Stimulated activated CD4-positive, alpha-beta T cell treated with anti-CD3 and anti-CD28 coated beads, Interleukin-2, amount 100 ng/mL, for 4 hours (primary cell): ENCODE measurements at regions not wholly inside any gene's neighbourhood (a gene's known extent, or its start where the extent isn't known, plus 50 kb on each side); places are given as distances from the start of the nearest gene placed in this dataset.

Source experiments
- DNase-seq: peaks from one replicate; pipeline ENCODE4 v3.0.0-alpha.2; 2020; ENCODE audit warnings: low read depth

DNA sequence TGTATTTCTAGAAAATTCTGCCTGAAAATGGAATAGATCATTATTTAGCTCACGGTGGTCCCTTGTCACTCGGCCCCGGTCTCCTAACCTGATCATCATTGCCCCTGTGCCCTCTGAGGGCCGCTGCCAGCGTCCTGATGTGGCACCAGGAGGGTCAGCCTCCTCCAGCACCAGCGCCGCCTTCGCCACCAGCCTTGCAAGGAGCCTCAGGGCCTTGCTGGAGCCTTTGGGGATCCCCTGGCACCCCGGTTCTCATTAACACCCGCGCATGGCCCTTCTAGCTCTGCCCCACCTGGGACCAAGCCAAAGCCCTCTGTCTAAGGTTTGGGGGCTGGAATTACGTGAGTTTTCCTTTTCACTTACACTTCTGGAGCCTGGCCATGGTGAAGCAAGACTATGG, 282.5 kb upstream of the ADARB2 start:
- no peak for DNase-seq

DNA sequence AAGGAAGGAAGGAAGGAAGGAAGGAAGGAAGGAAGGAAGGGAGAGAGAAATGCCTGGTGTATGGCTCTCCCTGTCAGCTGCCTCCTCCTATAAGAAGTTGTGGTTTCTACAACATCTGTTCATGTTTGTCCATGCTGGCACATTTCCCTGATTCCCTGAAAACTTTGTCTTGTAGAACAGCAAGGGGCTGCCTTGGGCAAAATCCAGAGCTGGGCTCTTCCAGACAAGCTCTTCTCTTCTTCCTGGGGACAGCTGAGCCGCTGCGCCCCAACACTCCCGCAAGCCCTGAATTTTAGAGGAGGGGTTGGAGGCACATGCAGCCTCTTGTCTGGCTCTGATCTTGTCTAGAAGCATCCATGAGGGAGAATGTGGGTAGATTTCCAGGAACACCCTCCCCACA, 282.0 kb upstream of the ADARB2 start:
- DNase-seq, result no peak

DNA sequence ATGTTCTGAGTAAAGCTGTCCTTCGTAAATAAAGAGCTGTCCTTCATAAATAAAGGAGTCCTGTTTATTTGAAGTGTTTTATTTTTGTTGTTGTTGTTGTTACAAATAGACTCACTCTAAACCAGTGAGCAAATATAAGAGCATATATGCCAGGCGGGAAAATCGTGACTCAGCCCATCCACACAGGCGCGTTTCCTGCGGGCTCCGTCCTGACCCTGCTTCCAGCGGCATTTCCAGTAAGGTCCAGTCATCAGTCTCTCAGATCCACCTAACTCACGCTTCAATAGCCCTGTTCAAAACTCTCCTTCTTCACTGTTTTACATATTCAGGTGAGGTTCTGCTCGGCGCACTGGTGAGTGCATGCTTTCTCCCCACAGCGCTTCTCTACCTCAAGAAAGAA, 277.2 kb upstream of the ADARB2 start:
- no peak for DNase-seq

DNA sequence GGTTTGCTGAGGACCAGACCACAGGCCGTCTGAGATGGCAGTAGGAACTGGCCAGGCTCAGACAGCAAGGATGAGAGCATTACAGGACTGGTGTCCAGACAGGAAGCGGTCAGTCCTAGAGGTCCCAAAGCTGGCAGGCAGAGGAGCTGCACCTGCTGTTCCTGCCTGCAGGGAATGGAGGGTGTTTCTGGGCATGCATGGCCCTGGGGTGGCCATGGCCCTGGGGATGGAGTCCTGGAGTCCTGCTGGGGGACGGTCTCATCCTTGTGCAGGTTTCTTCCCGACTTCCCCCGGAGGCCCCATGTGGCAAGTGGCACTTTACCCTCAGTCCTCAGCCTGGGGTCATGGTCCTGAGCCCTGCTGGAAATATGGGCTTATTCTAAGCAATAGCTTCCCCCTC, 274.9 kb upstream of the ADARB2 start:
- DNase-seq, result no peak

DNA sequence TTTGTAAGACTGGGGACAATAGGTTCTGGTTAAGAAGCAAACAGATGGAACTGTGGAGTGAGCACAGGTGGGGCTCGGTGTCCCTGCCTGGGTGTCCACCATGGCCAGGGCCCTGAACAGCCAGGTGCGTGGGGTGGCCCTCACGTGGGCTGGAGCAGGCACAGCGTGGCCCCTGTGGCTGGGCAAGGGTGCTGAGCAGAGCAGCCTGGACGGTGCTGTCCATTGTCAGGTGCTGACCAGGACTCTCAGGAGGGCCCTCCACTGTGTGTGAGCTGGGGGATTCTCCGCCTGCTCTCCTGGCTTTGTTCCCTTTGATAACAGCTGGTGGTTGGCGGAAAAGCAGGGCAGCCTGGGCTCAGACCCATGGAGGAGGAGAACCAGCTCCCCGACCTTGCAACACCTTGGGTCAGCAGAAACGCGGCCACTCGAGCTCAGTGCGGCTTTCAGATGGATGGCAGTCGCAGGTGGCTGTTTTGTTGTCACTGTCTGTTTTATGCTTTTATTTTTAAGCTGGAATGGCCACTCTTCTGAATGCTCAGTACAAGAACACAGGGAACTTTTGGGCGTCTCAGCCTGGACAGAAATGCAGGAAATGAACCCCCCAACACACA, 273.9 kb upstream of the ADARB2 start:
- no peak for DNase-seq

DNA sequence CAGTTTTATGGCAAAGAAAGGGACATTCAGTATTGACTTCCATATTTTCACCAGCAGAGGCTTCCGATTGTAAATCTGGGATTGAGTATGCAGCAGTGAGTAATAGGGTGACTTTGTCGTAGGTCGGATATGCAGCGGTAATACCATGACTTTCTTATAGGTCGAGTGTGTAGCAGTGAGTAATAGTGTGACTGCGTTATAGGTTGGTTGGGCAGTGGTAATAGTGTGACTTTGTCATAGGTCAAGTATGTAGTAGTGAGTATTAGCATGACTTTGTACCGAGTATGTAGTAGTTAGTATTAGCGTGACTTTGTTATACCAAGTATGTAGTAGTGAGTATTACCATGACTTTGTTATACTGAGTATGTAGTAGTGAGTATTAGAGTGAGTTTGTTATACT, 268.2 kb upstream of the ADARB2 start:
- DNase-seq, result no peak

DNA sequence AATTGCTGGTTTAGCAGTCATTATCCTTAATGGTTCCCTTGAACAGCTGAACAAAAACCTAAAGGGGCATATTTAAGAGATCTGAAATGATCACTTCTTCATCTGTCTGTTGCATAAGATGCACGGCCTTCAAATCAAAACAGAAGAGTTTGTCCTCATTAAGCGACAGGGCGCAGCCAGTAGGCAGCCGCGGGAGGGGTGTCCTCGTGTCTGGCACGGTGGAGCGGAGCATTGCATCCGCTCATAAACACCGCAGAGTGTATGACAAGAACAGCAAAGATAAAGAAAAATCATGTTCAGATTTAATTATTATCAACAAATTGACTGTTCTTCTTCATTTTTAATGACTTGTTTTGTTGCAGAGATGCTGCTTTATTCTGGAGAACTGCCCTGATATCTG, 255.6 kb upstream of the ADARB2 start:
- DNase-seq, result no peak

DNA sequence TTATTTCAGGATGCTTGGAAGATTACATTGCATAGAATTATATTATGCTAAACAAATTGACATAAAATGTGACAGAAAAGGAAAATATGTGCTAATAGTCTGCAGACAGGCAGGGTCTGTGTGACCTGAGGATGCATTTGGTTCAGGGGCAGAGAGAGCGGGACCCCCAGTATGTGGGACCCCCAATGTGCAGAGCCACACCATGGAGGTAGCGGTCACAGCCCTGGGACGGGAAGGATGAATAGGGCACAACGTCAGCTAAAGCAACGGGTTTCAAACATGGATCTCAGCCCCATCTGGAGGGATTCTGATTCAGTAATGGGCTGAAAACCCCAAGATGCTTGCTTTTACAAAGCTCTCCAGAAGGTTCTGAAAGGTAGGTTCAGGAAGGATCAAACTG, 251.8 kb upstream of the ADARB2 start:
- no peak for DNase-seq

DNA sequence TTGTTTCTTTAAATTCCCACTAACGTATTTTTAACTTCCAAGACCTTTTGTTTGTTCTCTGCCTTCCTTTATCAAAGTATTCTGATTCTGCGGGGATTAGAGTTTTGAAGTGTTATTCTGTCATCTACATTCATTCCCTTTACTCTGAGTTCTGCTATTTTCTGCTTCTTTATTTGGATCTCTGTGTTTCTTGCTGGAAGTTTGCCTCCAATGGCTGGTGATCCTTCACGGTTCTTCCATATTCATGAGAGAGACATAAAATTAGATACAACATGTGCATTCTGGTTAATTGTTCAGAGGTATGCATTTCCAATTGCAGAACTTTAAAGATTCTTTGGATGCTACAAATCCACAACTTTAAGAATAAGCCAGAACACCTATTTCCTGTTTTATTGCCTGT, 244.7 kb upstream of the ADARB2 start:
- DNase-seq, result no peak

DNA sequence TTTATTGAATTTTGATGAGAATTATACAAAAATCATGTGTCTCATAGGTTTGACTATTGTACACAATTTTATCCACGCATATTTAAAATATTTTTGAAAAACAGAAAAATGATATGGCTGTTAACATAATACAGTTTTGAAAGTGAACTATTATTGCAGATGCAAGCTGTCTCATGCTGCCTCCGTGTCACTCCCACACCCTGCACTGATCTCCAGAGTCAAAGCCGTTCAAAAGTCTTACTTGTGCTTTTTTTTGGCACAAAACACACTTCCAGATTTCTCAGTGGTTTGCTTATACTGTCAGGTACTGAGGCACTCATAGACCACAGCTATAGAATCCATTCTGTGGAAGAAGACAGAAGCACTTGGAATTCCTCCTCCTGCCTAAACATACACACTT, 243.1 kb upstream of the ADARB2 start:
- DNase-seq, result no peak

DNA sequence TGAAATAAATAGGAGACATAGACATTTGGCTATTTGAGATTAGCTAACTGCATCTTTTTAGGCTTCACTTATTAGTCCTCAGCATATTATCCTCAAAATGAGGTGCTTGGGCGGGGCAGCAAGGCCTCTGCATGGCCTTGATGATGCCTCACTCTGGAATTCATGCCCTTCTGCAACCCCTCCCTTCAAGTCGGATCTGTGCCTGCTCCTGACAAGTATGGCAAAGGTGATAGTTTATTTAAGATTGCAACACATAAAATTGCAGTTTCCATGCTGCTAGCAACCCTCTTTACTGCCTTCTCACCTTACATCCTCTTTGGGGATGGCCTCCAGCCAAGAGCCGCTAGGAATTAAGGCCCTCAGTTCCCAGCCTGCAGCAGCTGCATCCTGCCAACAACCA, 241.3 kb upstream of the ADARB2 start:
- DNase-seq, result no peak

DNA sequence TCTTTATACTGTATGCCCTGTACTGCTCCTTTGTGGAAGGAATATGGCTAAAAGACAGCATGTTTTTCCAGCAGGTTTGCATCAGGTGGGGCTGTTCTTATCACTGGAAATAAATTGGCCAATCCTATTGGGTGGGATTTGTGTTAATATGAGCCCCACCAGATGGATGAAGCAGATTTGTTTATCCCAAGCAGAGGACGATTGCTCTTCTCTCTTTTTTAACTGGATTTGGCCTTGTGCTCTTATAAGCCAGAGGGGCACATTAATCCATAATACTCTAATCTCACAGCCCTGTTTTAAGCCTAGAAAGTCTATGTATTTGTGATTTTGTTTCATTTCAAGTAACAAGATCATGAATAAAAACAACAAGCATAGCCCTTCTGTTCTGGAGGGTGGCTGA, 240.1 kb upstream of the ADARB2 start:
- no peak for DNase-seq

DNA sequence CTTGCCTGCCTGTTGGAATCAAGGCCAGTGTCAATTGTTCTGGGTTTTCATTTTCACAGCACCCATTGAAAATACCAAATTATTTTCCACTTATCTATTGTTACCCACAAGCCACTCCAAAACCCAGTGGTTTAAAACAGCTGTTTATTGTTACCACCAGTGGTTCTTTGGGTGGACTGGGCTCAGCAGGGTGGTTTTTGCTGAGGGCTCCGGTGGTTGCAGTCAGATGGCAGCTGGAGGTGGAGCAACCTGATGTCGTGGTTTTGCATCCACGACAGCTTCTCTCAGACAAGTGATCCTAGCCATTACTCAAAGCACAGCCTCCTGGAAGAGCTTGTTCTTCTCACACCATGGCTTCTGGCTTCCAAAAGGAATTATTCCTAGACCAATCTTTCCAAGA, 235.1 kb upstream of the ADARB2 start:
- DNase-seq, result no peak

DNA sequence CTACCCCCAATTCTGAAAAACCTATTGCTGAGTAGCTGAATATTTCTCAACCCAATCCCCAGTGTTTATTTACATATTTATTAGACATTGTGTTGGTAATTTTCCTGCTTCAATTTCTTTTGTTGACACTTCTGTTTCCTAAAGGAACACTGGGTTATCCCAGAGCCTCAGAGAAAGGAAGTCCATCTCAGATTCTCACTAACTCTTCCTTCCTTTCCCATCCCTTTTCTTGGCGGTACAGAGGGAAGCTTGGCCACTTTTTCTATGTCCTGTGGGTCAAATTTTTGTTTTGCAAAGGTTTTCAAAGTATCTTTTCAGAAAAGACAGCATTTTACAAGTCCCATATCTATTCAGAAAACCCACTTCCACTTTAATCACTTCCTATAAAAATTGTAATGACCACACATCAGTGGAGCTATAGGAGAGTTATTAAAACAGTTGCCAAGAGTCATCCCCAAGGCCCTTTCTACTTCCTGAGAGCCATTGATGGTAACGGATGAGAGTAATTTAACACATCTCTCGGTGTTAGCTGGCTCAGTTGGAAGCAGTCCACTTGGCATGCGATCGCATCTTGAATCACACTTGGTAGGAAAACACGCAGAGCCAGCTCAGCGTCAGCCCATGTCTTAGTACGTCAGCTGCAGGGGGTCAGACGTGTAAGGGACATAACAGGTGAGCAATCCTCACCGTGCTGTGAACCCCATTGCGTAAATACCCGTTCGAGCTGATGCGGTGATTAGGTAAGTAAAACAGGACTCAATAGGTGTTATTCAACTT, 231.1 kb upstream of the ADARB2 start:
- DNase-seq, result no peak

DNA sequence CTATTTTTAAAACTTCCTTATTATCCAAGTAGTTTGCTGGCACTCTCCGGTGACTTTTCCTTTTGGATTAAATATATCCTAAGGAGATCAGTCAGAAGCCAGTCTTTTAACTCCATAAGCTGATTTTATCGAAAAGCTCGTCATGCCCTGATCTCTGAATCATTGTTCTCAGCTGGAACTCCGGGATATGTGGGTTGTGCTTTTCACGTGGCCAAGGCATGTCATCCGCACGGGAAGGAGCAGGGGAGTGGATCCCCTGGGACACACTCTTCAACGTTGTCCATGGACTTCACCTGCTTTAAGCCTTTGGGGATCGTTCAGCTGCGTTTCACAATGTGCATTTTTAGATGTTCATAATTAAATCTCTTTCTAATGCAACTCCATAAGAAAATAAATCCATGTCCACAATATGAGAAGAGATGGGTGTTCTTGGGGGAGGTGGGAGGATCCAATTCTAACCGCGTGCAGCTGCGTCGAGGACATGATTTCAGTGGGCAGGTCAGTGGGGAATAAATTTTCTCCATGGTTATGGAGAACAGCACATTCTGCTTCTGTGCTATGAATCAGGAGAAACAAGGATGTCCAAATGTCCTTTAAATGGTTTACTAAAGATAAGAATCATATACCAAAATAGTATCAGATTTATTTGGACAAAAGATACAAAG, 229.5 kb upstream of the ADARB2 start:
- DNase-seq, result no peak

DNA sequence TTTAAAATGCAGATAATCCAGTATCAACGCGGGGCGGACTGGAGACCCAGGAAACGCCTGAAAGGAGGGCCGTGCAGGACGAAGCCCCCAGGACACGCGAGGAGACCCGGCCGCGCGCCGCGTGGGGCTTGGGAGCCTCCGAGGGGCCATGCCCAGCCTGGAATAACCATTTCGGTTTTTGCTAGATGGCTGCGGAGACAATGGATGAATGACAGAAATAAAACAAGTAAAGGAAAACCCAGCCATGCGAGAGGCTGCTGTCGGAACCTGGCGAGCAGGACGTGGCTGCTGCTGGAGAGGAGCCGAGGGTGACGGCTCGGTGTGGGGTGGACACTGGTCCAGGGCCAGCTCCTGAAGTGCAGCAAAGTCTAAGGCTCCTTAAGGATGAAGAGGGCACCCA, 227.2 kb upstream of the ADARB2 start:
- no peak for DNase-seq

DNA sequence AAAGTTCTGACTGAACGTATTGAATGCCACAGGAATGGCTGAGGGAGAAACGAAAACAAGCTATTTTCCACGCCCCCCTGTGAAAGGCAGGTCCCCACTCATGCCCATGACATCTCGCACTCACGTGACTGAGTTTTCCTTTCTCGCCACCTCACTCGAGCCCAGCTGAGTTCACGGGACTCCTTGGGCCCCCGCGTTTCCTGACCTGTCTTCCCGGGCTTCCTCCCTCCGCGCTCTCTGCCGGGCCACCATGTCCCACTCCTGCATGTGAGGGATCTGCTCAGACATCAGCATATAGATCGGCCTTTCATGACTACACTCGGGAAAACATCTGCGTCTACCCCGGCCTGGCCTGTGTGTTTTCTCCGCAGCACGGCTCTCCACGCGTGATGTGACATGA, 226.0 kb upstream of the ADARB2 start:
- DNase-seq, result no peak

DNA sequence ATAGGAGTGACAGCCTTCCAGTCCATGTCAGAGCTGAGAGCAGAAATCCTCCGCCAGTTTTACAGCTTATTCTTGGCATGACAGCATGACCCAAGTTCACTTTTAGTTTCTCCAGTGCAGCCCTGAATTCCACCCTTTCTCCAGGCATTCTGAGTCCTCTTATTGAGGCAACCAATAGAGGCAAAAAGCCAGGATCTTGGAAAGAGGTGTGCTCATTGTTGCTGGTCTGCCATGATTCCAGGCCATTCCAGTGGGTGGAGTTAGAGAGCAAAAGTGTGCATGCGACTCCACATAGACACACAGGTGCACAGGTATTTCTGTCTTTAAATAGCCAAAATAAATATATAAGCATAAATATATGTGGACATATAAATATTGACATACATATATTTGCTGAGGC, 224.7 kb upstream of the ADARB2 start:
- DNase-seq, result no peak

DNA sequence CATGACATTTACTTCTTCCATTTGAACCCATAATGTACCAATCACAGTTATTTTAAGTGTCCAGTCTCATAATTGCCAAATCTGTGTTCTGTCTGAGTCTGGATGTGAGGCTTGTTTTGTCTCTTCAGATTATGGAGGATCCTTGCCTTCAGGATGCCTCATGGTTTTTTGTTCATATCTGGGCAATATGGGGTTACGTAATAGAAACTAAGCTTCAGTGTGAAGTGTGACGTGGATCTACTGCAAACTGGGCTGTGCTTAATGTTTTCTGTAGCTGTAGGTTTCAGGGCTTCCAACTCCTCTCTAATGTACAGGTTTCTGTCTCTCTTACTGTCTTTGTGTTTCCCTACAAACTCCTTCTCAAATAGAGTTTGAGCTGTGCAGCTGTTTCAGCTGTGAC, 223.7 kb upstream of the ADARB2 start:
- no peak for DNase-seq

DNA sequence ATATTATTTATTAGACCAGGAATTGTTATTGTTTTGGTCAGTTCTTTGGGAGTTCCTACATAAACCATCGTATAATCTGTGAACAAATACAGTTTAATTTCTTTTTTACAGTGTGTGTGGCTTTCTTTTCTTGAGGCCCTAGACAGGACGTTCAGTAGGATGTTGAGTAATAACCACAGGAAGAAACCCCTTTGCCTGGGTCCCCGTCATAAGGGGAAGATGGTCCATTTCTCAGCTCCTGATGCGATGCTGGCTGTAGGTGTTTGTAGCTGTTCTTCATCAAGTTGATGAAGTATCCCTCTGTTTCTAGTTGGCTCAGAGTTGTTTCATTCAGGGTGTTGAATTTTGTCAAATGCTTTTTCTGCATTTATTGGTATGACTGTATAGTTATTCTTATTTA, 219.7 kb upstream of the ADARB2 start:
- no peak for DNase-seq

DNA sequence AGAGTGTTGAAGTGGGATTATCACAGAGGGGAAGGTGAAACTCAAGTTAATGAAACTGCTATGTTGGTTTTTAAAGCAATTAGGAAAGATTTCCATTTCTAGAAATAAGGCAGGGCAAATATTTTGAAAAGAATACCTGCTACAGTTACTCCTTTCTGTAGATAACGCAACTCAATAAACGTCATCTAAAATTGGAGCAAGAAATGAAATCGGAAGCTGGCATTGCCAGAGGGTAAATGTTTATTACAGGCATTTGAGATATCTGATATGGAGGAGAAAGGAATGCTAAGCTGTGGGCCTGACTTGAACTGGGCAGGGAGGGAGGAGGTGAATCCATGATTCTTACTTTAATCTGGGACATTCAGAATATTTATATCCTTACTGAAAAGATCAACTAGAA, 217.0 kb upstream of the ADARB2 start:
- no peak for DNase-seq

DNA sequence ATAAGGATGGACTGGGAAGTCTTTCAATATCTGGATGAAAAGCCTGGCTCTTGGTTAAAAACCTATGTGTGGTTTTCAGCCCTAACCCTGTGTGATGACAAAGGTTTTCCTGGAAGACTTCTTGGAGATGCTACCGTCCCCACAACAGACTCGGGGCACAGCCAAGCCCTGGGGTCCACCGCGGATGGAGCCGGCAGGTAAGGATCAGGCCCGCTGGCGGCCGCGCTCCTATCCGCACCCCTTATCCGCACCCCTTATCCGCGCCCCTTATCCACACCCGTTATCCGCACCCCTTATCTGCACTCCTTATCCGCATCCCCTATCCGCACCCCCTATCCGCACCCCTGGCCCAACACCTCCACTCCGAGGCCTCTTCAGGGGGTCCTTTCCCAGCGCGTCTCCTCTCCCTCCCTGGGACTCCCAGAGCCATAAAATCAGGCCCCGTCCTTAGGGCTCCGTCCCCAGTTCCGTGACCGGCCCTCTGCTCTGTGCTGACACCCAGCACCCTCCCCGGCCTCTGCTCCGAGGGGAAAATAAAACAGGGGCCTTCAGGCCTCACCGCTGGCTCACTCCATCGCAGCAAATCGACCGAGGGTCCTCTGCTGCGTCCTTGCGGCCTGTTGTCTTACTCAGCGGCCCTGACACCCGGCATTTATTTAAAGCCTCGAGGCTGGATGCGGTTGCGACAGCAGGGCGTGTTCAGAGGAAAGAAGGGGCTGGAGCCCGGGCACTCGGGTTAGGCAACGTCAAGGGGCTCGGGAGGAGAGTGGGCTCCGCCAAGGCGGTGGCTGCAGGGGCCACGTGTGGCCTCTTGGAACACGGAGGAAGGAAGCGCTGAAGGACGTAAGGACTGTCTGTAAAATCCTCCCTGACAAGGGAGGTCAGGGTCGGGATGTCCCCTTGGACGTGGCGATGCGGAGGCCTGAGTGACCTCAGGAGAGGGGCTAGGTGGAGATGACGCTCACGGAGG, 215.1 kb upstream of the ADARB2 start:
- DNase-seq, result no peak
